H1 (cell line): ENCODE measurements at regions not wholly inside any gene's neighbourhood (a gene's known extent, or its start where the extent isn't known, plus 50 kb on each side); places are given as distances from the start of the nearest gene placed in this dataset.

Experiments
- CTCF ChIA-PET: fragments of 300-600 bp; sonication (Branson Sonifier 250); formaldehyde crosslinking; loops from one replicate; lab custom pipeline; 2021; ENCODE audit not compliant: partially characterized antibody; lab: Charles Lee
- POLR2A ChIA-PET: fragments of 300-600 bp; sonication (Branson Sonifier 250); formaldehyde crosslinking; loops from one replicate; lab custom pipeline; 2021; ENCODE audit warnings: inconsistent platforms; ENCODE audit not compliant: partially characterized antibody; lab: Charles Lee
- DNase-seq, 2 experiments: peaks; one replicate each; pipeline versions ENCODE4 v3.0.0 to v3.0.0-alpha.2; 2010 to 2022; ENCODE audit warnings: low spot score in 2 of 2, low read depth in 1 of 2, mixed read lengths in 1 of 2
- FAIRE-seq: peaks from 2 replicates; lab custom pipeline; 2011; peaks lifted over from hg19 to GRCh38; lab: Jason Lieb, UNC
- H2AFZ ChIP-seq: 2 replicates; pipeline ENCODE4 v1.8.1; 2012; ENCODE audit warnings: low read length, inconsistent platforms
- H2AK5ac ChIP-seq: 2 replicates; pipeline ENCODE4 v1.6.1; 2013; ENCODE audit warnings: low read depth, low read length
- H2BK120ac ChIP-seq: replicated peaks from 2 replicates; pipeline ENCODE3; 2013; ENCODE audit warnings: low read depth, low read length, inconsistent platforms
- H2BK12ac ChIP-seq: 2 replicates; pipeline ENCODE4 v1.6.1; 2013; ENCODE audit warnings: low read depth, low read length
- H2BK15ac ChIP-seq: 2 replicates; pipeline ENCODE4 v1.6.1; 2013; ENCODE audit warnings: low read length
- H2BK20ac ChIP-seq: 2 replicates; pipeline ENCODE4 v1.6.1; 2013; ENCODE audit warnings: low read length
- H2BK5ac ChIP-seq: 2 replicates; pipeline ENCODE4 v1.6.1; 2013; ENCODE audit warnings: low read depth, low read length
- H3K14ac ChIP-seq: 2 replicates; pipeline ENCODE4 v1.6.1; 2013; ENCODE audit warnings: inconsistent platforms; ENCODE audit not compliant: insufficient read length
- H3K18ac ChIP-seq: 2 replicates; pipeline ENCODE4 v1.6.1; 2013; ENCODE audit warnings: low read length; ENCODE audit errors: extremely low read depth
- H3K23ac ChIP-seq: 2 replicates; pipeline ENCODE4 v1.6.1; 2013; ENCODE audit warnings: inconsistent platforms; ENCODE audit not compliant: insufficient read length
- H3K23me2 ChIP-seq: 2 replicates; pipeline ENCODE4 v1.6.1; 2013; ENCODE audit warnings: low read depth, low read length
- H3K27ac ChIP-seq: 2 replicates; pipeline ENCODE4 v1.6.1; 2011; ENCODE audit warnings: low read depth, low read length, inconsistent platforms
- H3K27me3 ChIP-seq, 4 experiments: replicated peaks in 1 of 4; 1 replicate in 1 of 4; 2 replicates in 3 of 4; pipeline versions ENCODE4 v1.6.1 to v1.8.1; 2011 to 2013; ENCODE audit warnings: low read length in 3 of 4, mild to moderate bottlenecking in 3 of 4, inconsistent platforms in 2 of 4, mixed read lengths in 2 of 4, moderate library complexity in 1 of 4; ENCODE audit not compliant: control insufficient read depth in 3 of 4, insufficient read depth in 3 of 4; ENCODE audit errors: extremely low read depth in 1 of 4
- H3K36me3 ChIP-seq, 4 experiments: 2 replicates each; pipeline versions ENCODE4 v1.6.1 to v1.8.1; 2011 to 2013; ENCODE audit warnings: mild to moderate bottlenecking in 4 of 4, low read length in 3 of 4, moderate library complexity in 2 of 4, control low read depth in 1 of 4, inconsistent platforms in 1 of 4; ENCODE audit not compliant: insufficient read depth in 4 of 4, control insufficient read depth in 2 of 4
- H3K4ac ChIP-seq: replicated peaks from 2 replicates; pipeline ENCODE3; 2013; ENCODE audit warnings: low read length, low read depth, mixed read lengths, inconsistent platforms; ENCODE audit not compliant: insufficient read length
- H3K4me1 ChIP-seq, 4 experiments: replicated peaks in 1 of 4; 1 replicate in 1 of 4; 2 replicates in 3 of 4; pipeline versions ENCODE4 v1.6.1 to v1.8.1; 2011 to 2013; ENCODE audit warnings: low read length in 3 of 4, inconsistent platforms in 2 of 4, mixed read lengths in 1 of 4; ENCODE audit not compliant: insufficient read depth in 4 of 4, control insufficient read depth in 3 of 4
- H3K4me2 ChIP-seq, 2 experiments: 2 replicates each; pipeline versions ENCODE4 v1.6.1 to v1.8.1; 2011 to 2013; ENCODE audit warnings: low read depth in 2 of 2, low read length in 2 of 2, control low read depth in 1 of 2, inconsistent platforms in 1 of 2, mild to moderate bottlenecking in 1 of 2; ENCODE audit not compliant: insufficient read depth in 1 of 2
- H3K4me3 ChIP-seq, 4 experiments: fragments of 200-600, 300-600 bp in 1 of 4; sonication (generic), shearing (Covaris generic), sonication (Bioruptor Twin) in 1 of 4; 2 replicates each; pipeline versions ENCODE4 v1.5.1 to v1.8.1; 2011 to 2016; ENCODE audit warnings: low read length in 4 of 4, low read depth in 3 of 4, control low read depth in 2 of 4, inconsistent platforms in 2 of 4, mild to moderate bottlenecking in 2 of 4, mixed read lengths in 1 of 4, moderate library complexity in 1 of 4; ENCODE audit not compliant: insufficient read depth in 2 of 4; ENCODE audit errors: extremely low read depth in 1 of 4
- H3K56ac ChIP-seq: replicated peaks from 2 replicates; pipeline ENCODE3; 2013; ENCODE audit warnings: low read depth, mild to moderate bottlenecking, mixed read lengths, low read length, inconsistent platforms; ENCODE audit not compliant: insufficient read length
- H3K79me1 ChIP-seq: 2 replicates; pipeline ENCODE4 v1.6.1; 2013; ENCODE audit warnings: low read depth, low read length, control low read depth
- H3K79me2 ChIP-seq, 2 experiments: 2 replicates each; pipeline versions ENCODE4 v1.6.1 to v1.8.1; 2012 to 2013; ENCODE audit warnings: low read length in 2 of 2, mild to moderate bottlenecking in 2 of 2, inconsistent platforms in 1 of 2; ENCODE audit not compliant: insufficient read depth in 2 of 2, control insufficient read depth in 1 of 2
- H3K9ac ChIP-seq, 4 experiments: replicated peaks in 1 of 4; 1 replicate in 1 of 4; 2 replicates in 3 of 4; pipeline versions ENCODE4 v1.6.1 to v1.8.1; 2011 to 2013; ENCODE audit warnings: low read depth in 3 of 4, low read length in 3 of 4, control low read depth in 2 of 4, mild to moderate bottlenecking in 2 of 4, moderate library complexity in 2 of 4, inconsistent platforms in 1 of 4; ENCODE audit errors: extremely low read depth in 1 of 4
- H3K9me3 ChIP-seq, 2 experiments: 2 replicates each; pipeline versions ENCODE4 v1.6.1 to v1.8.1; 2012 to 2013; ENCODE audit warnings: mild to moderate bottlenecking in 2 of 2, moderate library complexity in 2 of 2, control low read depth in 1 of 2, inconsistent platforms in 1 of 2, low read depth in 1 of 2, low read length in 1 of 2, mixed read lengths in 1 of 2; ENCODE audit not compliant: insufficient read depth in 2 of 2
- H4K20me1 ChIP-seq, 2 experiments: replicated peaks in 1 of 2; 2 replicates each; pipeline versions ENCODE3 to v1.8.1; 2011 to 2013; ENCODE audit warnings: inconsistent platforms in 2 of 2, low read length in 2 of 2, mild to moderate bottlenecking in 1 of 2; ENCODE audit not compliant: insufficient read depth in 2 of 2, control insufficient read depth in 1 of 2
- H4K5ac ChIP-seq: 2 replicates; pipeline ENCODE4 v1.6.1; 2013; ENCODE audit warnings: low read length, low read depth, mixed read lengths, inconsistent platforms; ENCODE audit not compliant: insufficient read length
- H4K8ac ChIP-seq: 2 replicates; pipeline ENCODE4 v1.8.0; 2013; ENCODE audit warnings: mild to moderate bottlenecking, moderate library complexity, low read length, inconsistent platforms; ENCODE audit not compliant: insufficient read depth; ENCODE audit errors: extremely low read depth
- H4K91ac ChIP-seq: replicated peaks from 2 replicates; pipeline ENCODE3; 2013; ENCODE audit warnings: low read length, mixed read lengths, inconsistent platforms; ENCODE audit not compliant: insufficient read length
- JUN ChIP-seq: IDR thresholded peaks from 2 replicates; pipeline ENCODE4 v1.6.1; 2011; ENCODE audit warnings: low read depth, mild to moderate bottlenecking, improper control_type of control experiment, low read length
- JUND ChIP-seq: IDR thresholded peaks from 2 replicates; pipeline ENCODE4 v1.6.1; 2011; ENCODE audit warnings: mild to moderate bottlenecking, improper control_type of control experiment, low read length
- WGBS, 2 experiments: shearing (Covaris generic) in 1 of 2; methylation state at CpG; one replicate each; pipeline versions ENCODE4 v1.1.6 to v1.1.7; 2013 to 2015; ENCODE audit warnings: low lambda C conversion rate in 2 of 2, mixed read lengths in 2 of 2, inconsistent platforms in 1 of 2, low coverage in 1 of 2, missing lambda C conversion rate in 1 of 2; ENCODE audit not compliant: insufficient replicate concordance in 2 of 2, insufficient coverage in 1 of 2, insufficient read length in 1 of 2; ENCODE audit errors: extremely low coverage in 1 of 2, missing lambda C conversion rate in 1 of 2; 5-methylcytosine and 5-hydroxymethylcytosine counted together
- TF ChIP-seq, protein P1 (sequence below): IDR thresholded peaks from 2 replicates; pipeline ENCODE4 v1.6.1; 2011; ENCODE audit warnings: low read depth, mild to moderate bottlenecking, low read length; ENCODE audit not compliant: insufficient read depth

DNA sequence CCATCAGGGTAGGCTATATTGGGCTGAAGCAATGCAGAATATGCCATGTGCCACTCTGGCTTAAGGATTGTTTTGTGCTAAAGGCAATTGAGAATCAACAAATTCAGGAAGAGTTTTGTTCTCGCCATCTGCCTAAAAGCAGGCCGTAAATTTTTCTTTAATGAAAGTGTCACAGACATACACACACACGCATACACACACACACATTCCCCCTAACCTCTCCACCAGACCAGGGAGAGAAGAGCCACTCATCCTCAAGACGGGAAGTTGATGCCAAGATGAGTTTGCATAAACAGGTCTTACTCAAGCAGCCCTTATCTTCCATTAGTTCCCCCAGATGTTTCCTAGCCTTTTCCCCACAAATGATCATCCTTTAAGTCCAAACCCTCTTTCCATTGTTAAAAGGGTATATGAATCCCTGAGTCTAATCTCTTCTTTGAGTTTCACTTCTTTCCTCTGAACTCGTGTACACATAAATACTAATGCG, 59.6 kb upstream of the TRIM24 start:
- Histone ChIP-seq H4K8ac (no peak overlapping the region), H3K56ac (no peak overlapping the region), H3K4me1 (peaks cover 0 to 5% (median 0%) of the 10 kb centered on the region in 4 experiments; a peak in 2 of 7 replicates), H3K18ac (no peak overlapping the region), H3K4ac (no peak overlapping the region), H3K4me3 (no peak overlapping the region), H3K79me1 (no peaks in the 10 kb centered on the region), H3K27ac (no peak overlapping the region), H3K36me3 (no peaks in the 10 kb centered on the region), H2BK5ac (no peak overlapping the region; the same call in 1 of the 2 replicates), H2BK15ac (no peak overlapping the region), H4K20me1 (no peaks in the 10 kb centered on the region), H4K91ac (no peak overlapping the region), H4K5ac (no peak overlapping the region), H3K14ac (no peak overlapping the region), H3K9me3 (no peaks in the 10 kb centered on the region), H3K79me2 (no peaks in the 10 kb centered on the region), H3K23ac (no peak overlapping the region), H2BK20ac (no peak overlapping the region), H3K23me2 (no peaks in the 10 kb centered on the region), H3K4me2 (no peak overlapping the region), H3K27me3 (no peaks in the 10 kb centered on the region), H2AFZ (no peak overlapping the region), H2AK5ac (no peak overlapping the region), H3K9ac (no peak overlapping the region), H2BK12ac (peak overlapping the region; percentile 23; the same call in 1 of the 2 replicates), H2BK120ac (no peak overlapping the region)
- POLR2A ChIA-PET: no interaction called here
- DNase-seq (no peak), FAIRE-seq (no peak)
- CTCF ChIA-PET: no interaction called here
- TF ChIP-seq JUND (no peak), JUN (no peak)
- TF ChIP-seq, protein P1, sequence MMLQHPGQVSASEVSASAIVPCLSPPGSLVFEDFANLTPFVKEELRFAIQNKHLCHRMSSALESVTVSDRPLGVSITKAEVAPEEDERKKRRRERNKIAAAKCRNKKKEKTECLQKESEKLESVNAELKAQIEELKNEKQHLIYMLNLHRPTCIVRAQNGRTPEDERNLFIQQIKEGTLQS: no peak
- 87% methylated on average over 6 of the region's 6 CpGs; no CpG with 5 or more reads in 1 of the 2 experiments for WGBS, 2 experiments
